ENCODE measurements at regions not wholly inside any gene's neighbourhood (a gene's known extent, or its start where the extent isn't known, plus 50 kb on each side); places are given as distances from the start of the nearest gene placed in this dataset.
"Not testable (repeated sequence)": the region's sequence is repeated elsewhere in the genome, so short reads cannot be mapped to it uniquely, and the experiment has no call there.

GRCh38 chr5:62900976-62901375 lies 322.4 kb downstream of the LRRC70 start:
- DNase-seq (ENCODE audit: low spot score), result no peak
- TF ChIP-seq, protein P1, sequence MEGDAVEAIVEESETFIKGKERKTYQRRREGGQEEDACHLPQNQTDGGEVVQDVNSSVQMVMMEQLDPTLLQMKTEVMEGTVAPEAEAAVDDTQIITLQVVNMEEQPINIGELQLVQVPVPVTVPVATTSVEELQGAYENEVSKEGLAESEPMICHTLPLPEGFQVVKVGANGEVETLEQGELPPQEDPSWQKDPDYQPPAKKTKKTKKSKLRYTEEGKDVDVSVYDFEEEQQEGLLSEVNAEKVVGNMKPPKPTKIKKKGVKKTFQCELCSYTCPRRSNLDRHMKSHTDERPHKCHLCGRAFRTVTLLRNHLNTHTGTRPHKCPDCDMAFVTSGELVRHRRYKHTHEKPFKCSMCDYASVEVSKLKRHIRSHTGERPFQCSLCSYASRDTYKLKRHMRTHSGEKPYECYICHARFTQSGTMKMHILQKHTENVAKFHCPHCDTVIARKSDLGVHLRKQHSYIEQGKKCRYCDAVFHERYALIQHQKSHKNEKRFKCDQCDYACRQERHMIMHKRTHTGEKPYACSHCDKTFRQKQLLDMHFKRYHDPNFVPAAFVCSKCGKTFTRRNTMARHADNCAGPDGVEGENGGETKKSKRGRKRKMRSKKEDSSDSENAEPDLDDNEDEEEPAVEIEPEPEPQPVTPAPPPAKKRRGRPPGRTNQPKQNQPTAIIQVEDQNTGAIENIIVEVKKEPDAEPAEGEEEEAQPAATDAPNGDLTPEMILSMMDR (IDR thresholded peaks at IDR 0.05; ENCODE audit: borderline replicate concordance, control extremely low read depth, extremely low read depth, insufficient read depth, missing control alignments), result no peak
- in situ Hi-C loops (cut with MboI; ENCODE audit: low sequenced_read_pairs, unreplicated experiment), result no loop called here

DNA sequence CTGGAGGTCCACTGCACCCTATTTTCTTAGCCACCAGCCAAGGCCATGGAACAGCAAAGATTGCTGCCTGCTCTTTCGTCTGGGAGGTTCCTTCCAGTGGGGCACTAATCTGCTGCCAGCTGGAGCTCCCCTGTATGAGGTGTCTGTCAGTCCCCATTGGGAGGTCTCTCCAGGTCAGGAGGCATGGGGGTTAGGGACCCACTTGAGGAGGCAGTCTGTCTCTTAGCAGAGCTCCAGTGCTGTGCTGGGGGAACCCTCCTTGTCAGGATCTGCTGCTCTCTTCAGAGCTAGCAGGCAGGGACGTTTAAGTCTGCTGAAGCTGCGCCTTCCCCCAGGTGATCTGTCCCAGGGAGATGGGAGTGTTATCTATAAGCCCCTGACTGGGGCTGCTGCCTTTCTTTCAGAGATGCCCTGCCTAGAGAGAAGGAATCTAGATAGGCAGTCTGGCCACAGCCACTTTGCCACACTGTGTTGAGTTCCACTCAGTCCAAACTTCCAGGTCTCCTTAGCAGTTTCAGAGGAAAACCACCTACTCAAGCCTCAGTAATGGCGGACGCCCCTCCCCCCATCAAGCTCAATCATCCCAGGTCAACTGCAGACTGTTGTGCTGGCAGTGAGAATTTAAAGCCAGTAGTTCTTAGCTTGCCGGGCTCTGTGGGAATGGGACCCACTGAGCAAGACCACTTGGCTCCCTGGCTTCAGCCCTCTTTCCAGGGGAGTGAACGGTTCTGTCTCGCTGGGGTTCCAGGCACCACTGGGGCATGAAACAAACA lies 317.7 kb downstream of the LRRC70 start:
- TF ChIP-seq, protein P1 (IDR thresholded peaks at IDR 0.05; ENCODE audit: borderline replicate concordance, control extremely low read depth, extremely low read depth, insufficient read depth, missing control alignments), result no peak
- in situ Hi-C loops (cut with MboI; ENCODE audit: low sequenced_read_pairs, unreplicated experiment), result no loop called here
- no peak for DNase-seq (ENCODE audit: low spot score)

- in situ Hi-C loops (cut with MboI; ENCODE audit: low sequenced_read_pairs, unreplicated experiment), result no loop called here
- no peak for DNase-seq (ENCODE audit: low spot score)
- TF ChIP-seq, protein P1 (IDR thresholded peaks at IDR 0.05; ENCODE audit: borderline replicate concordance, control extremely low read depth, extremely low read depth, insufficient read depth, missing control alignments), result no peak
Observed at GRCh38 chr5:62886603-62887315, 308.1 kb downstream of the LRRC70 start.

DNA sequence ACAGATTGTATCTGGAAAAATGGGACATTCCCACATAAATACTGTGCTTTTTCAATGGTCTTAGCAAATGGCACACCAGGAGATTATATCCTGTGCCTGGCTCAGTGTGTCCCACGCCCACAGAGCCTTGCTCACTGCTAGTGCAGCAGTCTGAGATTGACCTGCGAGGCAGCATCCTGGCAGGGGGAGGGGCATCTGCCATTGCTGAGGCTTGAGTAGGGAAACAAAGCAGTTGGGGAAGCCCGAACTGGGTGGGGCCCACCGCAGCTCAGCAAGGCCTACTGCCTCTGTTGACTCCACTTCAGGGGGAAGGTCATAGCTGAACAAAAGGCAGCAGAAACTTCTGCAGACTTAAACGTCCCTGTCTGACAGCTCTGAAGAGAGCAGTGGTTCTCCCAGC lies 258.7 kb downstream of the LRRC70 start:
- in situ Hi-C loops (cut with MboI; ENCODE audit: low sequenced_read_pairs, unreplicated experiment); DNase-seq (ENCODE audit: low spot score): not testable (repeated sequence)

- TF ChIP-seq, protein P1 (IDR thresholded peaks at IDR 0.05; ENCODE audit: borderline replicate concordance, control extremely low read depth, extremely low read depth, insufficient read depth, missing control alignments), result no peak
- DNase-seq (ENCODE audit: low spot score), result no peak
- in situ Hi-C loops (cut with MboI; ENCODE audit: low sequenced_read_pairs, unreplicated experiment), result no loop called here
Observed at GRCh38 chr5:62829604-62829986, 251.0 kb downstream of the LRRC70 start.

- in situ Hi-C loops (cut with MboI; ENCODE audit: low sequenced_read_pairs, unreplicated experiment), result no loop called here
- DNase-seq (ENCODE audit: low spot score), result no peak
- TF ChIP-seq, protein P1 (IDR thresholded peaks at IDR 0.05; ENCODE audit: borderline replicate concordance, control extremely low read depth, extremely low read depth, insufficient read depth, missing control alignments), result no peak
Observed at GRCh38 chr5:62828742-62829603, 250.4 kb downstream of the LRRC70 start.
